C1 segment of cervical spinal cord (tissue), 14 donors: ENCODE measurements at regions not wholly inside any gene's neighbourhood (a gene's known extent, or its start where the extent isn't known, plus 50 kb on each side); places are given as distances from the start of the nearest gene placed in this dataset.

Experiments used
- DNase-seq, 14 donors: peaks; one replicate each; lab custom pipeline; 2025; lab: John Stamatoyannopoulos, UW

- DNase-seq: no peak
Observed at GRCh38 chr2:16301961-16302360, 361.6 kb downstream of the MYCN start.

DNA sequence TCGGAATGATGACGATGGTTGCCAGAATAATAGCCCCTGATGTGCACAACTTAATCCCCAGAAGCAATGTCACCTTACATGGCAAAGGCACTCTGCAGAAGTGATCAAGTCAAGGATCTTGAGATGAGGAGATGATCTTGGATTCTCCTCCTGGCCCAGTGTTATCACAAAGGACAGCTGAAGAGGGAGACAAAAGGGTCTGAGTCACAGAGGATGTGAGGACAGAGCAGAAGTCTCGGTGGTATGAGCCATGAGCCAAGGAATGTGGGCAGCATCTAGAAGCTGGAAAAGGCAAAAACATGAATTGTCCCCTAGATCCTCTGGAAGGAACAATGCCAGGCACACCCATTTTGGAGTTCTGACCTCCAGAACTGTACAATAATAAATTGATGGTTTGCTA lies 358.5 kb downstream of the MYCN start:
- DNase-seq: no peak

- DNase-seq: no peak
Observed at GRCh38 chr2:16296331-16297250, 356.2 kb downstream of the MYCN start.

DNA sequence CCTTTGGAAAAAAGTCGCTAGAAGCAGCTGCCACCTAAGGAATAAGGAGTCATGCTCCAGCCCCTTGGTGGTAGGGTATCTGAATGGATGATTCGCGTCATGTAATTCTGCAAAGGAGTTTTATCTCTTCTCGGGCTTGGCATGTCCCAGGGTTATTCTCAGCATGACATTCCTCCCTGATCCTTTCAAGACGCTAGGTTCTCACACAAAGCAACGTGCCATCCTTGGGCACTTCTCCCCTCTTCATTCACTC lies 355.6 kb downstream of the MYCN start:
- DNase-seq: no peak

DNA sequence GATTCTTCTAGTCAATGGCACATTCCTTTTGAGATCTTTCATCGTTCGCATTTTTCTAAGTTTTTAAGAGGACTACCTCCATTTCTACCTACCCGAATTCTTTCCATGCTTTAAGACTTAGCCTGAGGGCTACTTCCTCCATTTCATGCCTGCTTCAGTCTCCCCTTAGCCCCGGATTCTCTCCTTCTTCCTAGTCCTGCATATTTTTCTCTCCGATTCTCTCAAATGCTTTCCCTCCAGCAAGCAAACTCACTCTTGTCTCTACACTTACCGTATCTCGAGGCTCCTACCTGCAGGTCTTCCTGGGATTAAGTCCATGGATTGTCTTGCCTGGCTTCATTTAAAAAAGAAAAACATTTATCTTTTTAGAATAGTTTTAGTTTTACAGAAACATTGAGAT lies 354.4 kb downstream of the MYCN start:
- DNase-seq: no peak

DNA sequence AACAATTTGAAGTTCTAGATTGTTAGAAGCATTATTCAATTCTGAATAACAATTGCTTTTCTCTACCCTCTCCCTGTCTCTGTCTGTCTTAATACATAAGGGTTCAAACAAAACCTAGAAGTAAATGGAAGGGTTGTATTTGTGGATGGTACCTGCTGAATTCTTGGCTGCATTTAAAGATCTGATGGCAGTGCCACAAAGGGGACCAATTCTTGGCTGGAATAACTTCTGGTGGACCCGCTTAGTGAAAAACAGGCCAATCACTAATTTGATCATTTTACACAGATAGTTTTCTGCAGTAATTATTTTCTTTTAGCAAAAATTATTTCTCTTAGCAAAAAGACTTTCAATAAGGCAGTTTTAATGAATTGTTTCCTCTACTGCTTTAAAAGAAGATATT lies 353.5 kb downstream of the MYCN start:
- DNase-seq: no peak

- DNase-seq: peak in 1 of 14 donors; percentile 6
Observed at GRCh38 chr2:16293398-16293797, 353.0 kb downstream of the MYCN start.

GRCh38 chr2:16291731-16292550 lies 351.6 kb downstream of the MYCN start:
- DNase-seq: no peak

DNA sequence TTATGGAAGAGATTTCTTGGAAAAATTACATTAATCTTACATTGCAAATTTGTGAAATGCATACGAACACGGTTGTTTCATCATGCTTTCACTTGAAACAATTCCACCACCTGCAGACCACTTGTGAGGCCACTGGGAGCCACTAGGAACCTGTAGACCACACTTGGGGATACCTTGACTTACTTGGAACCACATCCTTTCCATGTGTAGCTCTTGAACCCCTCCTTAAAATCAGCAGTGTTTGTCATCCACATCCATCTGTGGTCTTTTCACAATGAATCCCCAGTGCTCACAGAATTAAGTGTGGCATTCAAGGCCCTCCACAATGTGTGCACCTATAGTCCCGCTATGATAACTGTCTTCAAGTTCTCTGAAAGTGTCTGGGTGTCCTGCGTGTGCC lies 350.9 kb downstream of the MYCN start:
- no peak for DNase-seq

GRCh38 chr2:16290311-16291020 lies 350.1 kb downstream of the MYCN start:
- DNase-seq: no peak

GRCh38 chr2:16288371-16289112 lies 348.2 kb downstream of the MYCN start:
- DNase-seq: no peak

DNA sequence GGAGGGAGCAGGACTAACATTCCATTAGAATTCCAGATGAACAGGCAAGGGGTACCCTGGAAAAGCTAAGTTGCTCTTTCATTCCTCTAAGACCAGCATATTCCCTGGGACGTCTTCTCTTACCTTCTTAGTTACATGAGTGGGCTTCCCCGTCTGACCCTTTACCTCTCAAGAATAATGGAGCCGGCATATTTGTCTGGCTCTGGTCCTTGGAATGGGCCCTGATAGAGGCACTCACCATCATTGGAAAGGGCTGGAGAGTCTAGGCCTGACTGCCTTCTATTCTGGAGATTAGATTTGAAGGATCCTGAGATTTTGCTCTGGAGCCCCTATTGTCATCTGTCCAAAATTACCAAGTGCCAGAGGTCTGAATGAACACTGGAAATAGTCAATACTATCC lies 347.5 kb downstream of the MYCN start:
- DNase-seq: no peak

DNA sequence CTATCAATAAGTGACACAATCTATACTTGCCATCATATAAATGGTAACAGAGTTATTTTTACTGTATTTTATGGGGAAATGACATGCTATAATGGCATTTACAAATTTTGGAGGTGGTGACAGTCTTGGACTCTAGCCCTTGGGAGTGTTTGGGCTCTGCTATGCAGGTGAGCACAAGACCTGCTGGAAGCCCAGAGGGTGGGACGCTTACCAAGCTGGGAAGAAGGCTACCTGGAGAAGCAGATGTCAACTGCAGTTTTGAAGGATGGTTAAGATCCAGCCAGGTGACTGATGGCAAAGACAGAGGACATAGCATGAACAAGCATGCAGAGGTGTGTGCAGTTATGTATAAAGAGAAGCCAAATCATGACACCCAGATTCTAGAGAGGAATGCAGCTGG lies 346.9 kb downstream of the MYCN start:
- DNase-seq: no peak

DNA sequence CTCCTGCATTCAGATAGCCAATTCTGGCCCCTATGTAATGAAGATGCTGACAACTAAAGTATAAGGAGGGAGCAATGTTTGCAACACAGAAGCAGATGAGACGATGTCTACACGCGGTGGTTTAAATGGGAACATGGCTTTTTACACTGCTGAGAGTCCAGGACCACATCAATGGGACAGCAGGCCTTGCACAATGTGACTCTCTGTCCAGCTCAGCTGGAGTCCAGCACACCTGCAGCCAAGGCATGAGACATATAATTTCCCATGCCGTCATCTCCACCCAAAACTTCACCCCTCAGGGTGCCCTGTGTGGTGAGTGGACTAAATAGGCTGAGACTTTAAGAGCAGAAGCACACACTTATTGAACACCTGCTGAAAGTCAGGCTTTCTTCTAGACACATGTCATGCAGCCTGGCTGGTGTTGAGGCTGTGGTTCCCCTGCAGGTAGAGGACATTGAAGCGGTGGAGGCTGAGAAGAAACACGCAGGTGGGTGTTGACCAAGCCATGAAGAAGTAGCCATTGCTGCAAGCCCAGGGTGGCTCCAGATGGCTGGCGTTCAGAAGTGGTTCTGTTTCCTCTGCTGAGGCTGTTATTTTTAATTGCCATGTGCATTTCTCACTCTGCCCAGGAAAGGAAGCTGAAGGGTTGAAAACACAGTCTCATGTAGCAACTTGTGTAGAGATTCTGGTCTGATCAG lies 345.6 kb downstream of the MYCN start:
- DNase-seq: no peak

DNA sequence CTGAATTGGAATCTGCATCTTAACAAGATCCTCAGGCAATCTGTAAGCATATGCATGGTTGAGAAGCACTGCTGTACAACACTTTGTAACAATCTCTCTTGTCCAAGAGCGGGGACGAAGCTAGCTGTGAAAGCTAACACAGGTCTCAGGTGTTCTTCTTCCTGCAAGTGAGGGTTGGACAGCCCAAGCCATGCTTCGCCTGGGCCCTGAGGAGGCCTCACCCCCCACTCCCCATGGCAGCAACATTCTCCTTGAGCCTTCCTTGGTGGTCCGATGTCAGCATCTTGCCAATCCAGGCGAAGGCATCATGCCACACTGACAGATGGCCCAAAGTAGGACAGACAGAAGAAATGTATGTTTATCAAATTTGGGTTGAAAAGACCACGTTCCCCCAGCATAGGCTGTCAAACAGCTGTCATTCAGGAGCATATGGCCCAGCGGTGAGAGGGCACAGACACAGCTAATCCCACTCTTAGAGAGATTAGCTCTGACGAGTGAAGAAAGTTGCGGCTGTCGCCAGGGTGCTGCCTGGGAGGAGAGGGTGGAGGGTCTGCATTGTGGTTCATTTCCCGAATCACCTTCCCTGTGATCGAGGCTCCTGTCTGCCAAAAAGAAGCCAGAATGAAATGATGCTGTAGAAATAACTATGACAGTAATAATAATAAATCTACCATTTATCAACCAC lies 344.7 kb downstream of the MYCN start:
- DNase-seq: no peak

- no peak for DNase-seq
Observed at GRCh38 chr2:16283071-16283850, 342.9 kb downstream of the MYCN start.

- no peak for DNase-seq
Observed at GRCh38 chr2:16282511-16282910, 342.2 kb downstream of the MYCN start.

DNA sequence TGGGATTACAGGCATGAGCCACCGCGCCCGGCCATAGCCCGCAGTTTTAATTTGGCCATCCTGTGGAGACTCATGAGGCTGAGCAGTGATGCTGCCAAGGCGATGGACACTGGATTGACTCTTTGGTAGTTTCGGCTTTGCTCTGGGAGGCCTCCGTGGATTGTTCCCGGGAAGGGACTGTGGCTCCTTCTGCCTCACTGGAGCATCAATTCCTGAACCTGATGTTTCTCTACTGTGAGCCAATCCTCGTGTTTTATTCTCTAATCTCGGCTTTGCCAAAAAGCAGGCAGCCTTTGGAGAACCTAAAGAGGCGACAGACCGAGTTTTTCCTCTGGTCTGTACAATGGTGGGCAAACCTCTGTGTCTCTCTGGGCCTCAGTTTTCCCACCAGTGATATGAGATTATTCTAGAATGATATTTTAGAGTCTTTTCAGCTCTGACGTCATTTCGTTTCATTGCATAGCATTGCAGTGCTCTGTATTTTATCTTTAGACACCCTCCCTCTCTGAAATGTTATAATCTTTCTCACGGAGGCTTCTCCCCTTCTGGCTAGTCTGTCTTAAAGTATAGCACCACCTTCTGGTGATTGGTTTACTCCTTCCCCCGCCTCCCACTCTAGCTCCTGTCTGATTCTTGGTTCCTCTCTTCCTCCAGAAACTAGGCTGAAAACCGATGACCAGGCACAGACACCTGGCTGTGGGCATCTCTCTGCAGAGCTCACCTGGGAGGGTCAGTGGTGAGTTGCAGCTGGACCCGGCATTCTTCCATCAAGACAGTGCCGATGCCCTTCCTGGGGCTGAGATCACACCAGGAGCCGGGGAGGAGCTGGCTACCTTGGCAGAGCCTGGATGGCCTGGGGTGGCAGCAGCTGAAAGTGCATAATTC lies 341.3 kb downstream of the MYCN start:
- peak in 3 of 14 donors; percentile 6 to 25 (median 13) for DNase-seq

GRCh38 chr2:16280081-16280480 lies 339.7 kb downstream of the MYCN start:
- DNase-seq: no peak
